GM21825 (cell line): ENCODE measurements at regions not wholly inside any gene's neighbourhood (a gene's known extent, or its start where the extent isn't known, plus 50 kb on each side); places are given as distances from the start of the nearest gene placed in this dataset.

Source experiments
- ATAC-seq: cut with Tn5 transposase; IDR thresholded peaks from one replicate; pipeline ENCODE4 v1.9.1; 2021; ENCODE audit warnings: mild to moderate bottlenecking, moderate library complexity; ENCODE audit not compliant: unreplicated experiment

GRCh38 chr1:172973424-172973823 is 77.3 kb downstream of the TNFSF18 start:
- ATAC-seq, result no peak

DNA sequence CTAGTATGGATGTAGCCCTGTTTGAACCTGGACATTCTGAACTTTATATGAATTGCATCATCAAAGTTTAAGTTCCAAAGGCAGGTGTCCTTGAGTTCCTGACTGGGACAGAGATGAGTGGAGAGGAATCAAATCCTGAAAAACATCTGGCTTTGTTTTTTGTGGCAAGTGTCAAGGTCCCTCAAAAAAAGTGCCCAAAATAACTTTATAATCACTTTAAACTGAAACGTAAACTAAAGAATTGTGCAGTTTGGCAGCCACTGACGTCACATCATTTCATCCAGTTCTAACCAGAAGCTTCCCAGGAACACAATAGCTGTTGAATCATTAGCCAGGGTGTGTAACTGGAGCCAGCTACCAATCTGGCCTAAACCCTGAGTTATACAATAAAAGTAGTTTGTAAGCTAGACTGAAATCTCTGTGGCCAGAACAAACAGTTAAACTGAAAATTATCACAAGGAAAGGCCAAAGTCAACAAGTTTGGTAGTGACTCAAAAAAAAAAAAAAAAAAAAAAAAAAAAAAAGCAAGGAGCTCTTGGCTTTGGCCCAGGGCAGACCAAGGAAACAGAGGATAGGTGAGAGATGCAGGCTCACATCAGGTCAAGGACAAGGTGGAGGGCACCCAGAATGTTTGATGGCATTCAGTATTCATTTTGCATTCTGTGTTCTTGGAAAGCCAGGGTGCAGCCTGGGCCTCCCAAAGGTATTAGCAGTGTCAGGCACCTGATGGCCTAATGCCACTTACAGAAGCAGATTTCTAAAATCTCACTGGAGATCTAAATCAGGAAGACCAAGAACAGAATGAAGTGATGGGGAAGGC is 74.3 kb downstream of the TNFSF18 start:
- ATAC-seq, result no peak

DNA sequence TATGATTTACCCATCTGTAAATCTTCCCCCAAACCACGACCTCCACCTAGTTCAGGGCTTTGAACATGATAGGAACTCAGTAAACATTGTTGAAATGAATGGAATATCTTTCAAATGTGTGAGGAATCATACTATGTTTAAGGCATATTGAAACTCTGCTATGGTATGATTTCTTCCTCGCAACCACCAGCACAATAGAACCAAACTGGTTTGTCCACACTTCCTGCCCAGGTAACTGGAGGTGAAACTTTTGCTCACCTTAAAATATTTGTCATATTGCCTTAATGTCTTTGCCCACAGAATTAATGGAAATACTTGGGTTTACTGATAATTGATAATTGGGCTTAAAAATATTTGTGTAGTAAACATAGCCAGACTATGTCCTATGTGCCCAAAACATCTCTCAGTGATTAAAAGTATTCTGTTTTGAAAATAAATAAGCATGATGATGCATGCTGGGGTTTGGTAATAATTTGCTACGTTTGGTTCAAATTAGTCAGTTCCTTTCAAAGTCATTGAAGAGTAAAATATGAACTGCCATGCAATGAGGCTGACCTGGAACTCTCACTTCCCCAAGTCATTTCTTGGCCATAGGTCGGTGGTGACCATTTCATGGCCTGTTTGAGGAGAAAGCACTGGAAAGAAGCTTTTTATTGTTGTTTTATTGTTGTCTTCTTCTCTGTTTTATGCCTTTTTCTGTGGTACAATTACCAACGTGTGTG is 73.3 kb downstream of the TNFSF18 start:
- ATAC-seq, result no peak

- ATAC-seq, result no peak
These were observed 72.1 kb downstream of the TNFSF18 start for GRCh38 chr1:172978595-172978994.

- no peak for ATAC-seq
These were observed 70.9 kb downstream of the TNFSF18 start for GRCh38 chr1:172979828-172980227.

DNA sequence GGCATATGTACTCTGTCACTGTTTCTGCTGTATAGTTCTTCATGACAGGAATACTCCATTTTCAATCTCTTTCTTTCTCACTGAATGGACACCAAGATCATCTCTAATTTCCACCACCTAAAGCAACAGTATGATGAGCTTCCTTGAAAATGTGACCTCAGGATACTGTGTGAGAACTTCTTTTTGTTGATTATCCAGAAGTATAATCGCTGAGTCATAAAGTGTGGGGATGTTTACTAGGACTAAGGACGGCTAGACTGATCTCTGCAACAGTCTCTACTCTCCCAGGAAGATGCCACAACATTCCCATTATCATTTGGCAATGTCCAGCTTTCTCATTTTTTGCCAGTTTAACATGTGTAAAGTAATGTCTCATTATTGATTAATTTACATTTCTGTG is 70.3 kb downstream of the TNFSF18 start:
- ATAC-seq, result no peak

DNA sequence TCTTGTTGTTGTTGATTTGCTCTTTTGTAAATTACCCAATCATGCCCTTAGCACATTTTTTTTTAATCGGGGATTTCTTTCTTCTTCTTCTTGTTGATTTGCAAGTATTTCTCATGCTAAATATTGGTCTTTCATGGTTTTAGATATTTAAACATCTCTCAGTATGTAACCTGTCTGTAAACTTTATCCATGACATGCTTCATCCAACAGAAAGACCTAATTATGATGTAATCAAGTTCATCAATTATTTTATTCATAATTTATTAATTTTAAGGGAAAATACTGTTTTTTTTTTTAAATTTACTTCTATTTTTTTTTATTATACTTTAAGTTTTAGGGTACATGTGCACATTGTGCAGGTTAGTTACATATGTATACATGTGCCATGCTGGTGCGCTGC is 69.8 kb downstream of the TNFSF18 start:
- ATAC-seq, result no peak
